SK-N-SH (cell line): ENCODE measurements at regions not wholly inside any gene's neighbourhood (a gene's known extent, or its start where the extent isn't known, plus 50 kb on each side); places are given as distances from the start of the nearest gene placed in this dataset.

Experiments used
- CTCF ChIA-PET: fragments of 300-600, 350-600 bp; formaldehyde crosslinking; extraction: SDS; loops from one replicate; lab custom pipeline; 2021; lab: Yijun Ruan, JAX
- POLR2A ChIA-PET: fragments of 350-600 bp; sonication (Branson Sonifier 250); formaldehyde crosslinking; extraction: SDS; loops from one replicate; lab custom pipeline; 2020; ENCODE audit warnings: antibody characterized with exemption, inconsistent platforms; lab: Yijun Ruan, JAX
- DNase-seq: peaks from one replicate; pipeline ENCODE4 v3.0.0; 2012
- H2AFZ ChIP-seq: fragments of 200-600 bp; sonication (generic); 2 replicates; pipeline ENCODE4 v1.8.1; 2016; ENCODE audit warnings: antibody characterized with exemption, mild to moderate bottlenecking, low read depth
- H3F3A ChIP-seq: fragments of 200-600 bp; sonication (generic); replicated peaks from 2 replicates; pipeline ENCODE3; 2016; ENCODE audit warnings: antibody characterized with exemption, mild to moderate bottlenecking; ENCODE audit not compliant: insufficient read depth
- H3K27ac ChIP-seq, 2 experiments: fragments of 200-500 bp in 1 of 2; fragments of 200-600 bp in 1 of 2; sonication (Bioruptor generic) in 1 of 2; sonication (generic), shearing (Covaris generic) in 1 of 2; 2 replicates each; pipeline versions ENCODE4 v1.5.1 to v1.6.1; 2014 to 2016; ENCODE audit warnings: low read depth in 2 of 2, inconsistent platforms in 1 of 2, low read length in 1 of 2, mild to moderate bottlenecking in 1 of 2, mixed read lengths in 1 of 2
- H3K27me3 ChIP-seq: fragments of 200-600 bp; sonication (generic), shearing (Covaris generic); 2 replicates; pipeline ENCODE4 v1.6.1; 2016; ENCODE audit warnings: mixed run types; ENCODE audit not compliant: insufficient read depth
- H3K36me3 ChIP-seq, 2 experiments: fragments of 200-500 bp in 1 of 2; fragments of 200-600 bp in 1 of 2; sonication (Bioruptor generic) in 1 of 2; sonication (generic) in 1 of 2; replicated peaks in 1 of 2; 2 replicates each; pipeline versions ENCODE3 to v1.5.1; 2014 to 2016; ENCODE audit warnings: low read length in 1 of 2, mild to moderate bottlenecking in 1 of 2; ENCODE audit not compliant: insufficient read depth in 2 of 2, control insufficient read depth in 1 of 2
- H3K4me1 ChIP-seq, 2 experiments: fragments of 200-500 bp in 1 of 2; fragments of 200-600 bp in 1 of 2; sonication (Bioruptor generic) in 1 of 2; sonication (generic), shearing (Covaris generic) in 1 of 2; 2 replicates each; pipeline versions ENCODE4 v1.5.1 to v1.6.1; 2014 to 2016; ENCODE audit warnings: low read depth in 1 of 2, low read length in 1 of 2, mixed run types in 1 of 2; ENCODE audit not compliant: insufficient read depth in 2 of 2, control insufficient read depth in 1 of 2
- H3K4me2 ChIP-seq: fragments of 200-600 bp; sonication (generic), shearing (Covaris generic); 2 replicates; pipeline ENCODE4 v1.6.1; 2017; ENCODE audit warnings: mixed run types
- H3K4me3 ChIP-seq, 2 experiments: fragments of 200-500 bp in 1 of 2; fragments of 200-600 bp in 1 of 2; sonication (Bioruptor generic) in 1 of 2; sonication (generic), shearing (Covaris generic) in 1 of 2; 2 replicates each; pipeline versions ENCODE4 v1.5.1 to v1.8.1; 2014 to 2016; ENCODE audit warnings: low read depth in 2 of 2, inconsistent platforms in 1 of 2, low read length in 1 of 2, mild to moderate bottlenecking in 1 of 2, mixed read lengths in 1 of 2, moderate library complexity in 1 of 2
- H3K79me2 ChIP-seq: fragments of 200-600 bp; sonication (generic); 2 replicates; pipeline ENCODE4 v1.8.1; 2017; ENCODE audit warnings: mild to moderate bottlenecking; ENCODE audit not compliant: insufficient read depth
- H3K9ac ChIP-seq: fragments of 200-600 bp; sonication (generic); 2 replicates; pipeline ENCODE4 v1.6.1; 2017; ENCODE audit warnings: mixed run types
- H3K9me2 ChIP-seq: fragments of 200-600 bp; sonication (generic); 2 replicates; pipeline ENCODE4 v1.6.1; 2017; ENCODE audit warnings: mixed run types
- H3K9me3 ChIP-seq: fragments of 200-600 bp; sonication (generic); 2 replicates; pipeline ENCODE4 v1.6.1; 2017; ENCODE audit warnings: mixed run types, mild to moderate bottlenecking, moderate library complexity
- H4K20me1 ChIP-seq: fragments of 200-600 bp; sonication (generic); 2 replicates; pipeline ENCODE4 v1.6.1; 2017; ENCODE audit warnings: mild to moderate bottlenecking, mixed run types; ENCODE audit not compliant: insufficient read depth
- ELF1 ChIP-seq: IDR thresholded peaks from 2 replicates; pipeline ENCODE4 v1.4.0; 2012
- EP300 ChIP-seq, 2 experiments: IDR thresholded peaks; 2 replicates each; pipeline versions ENCODE4 v1.4.0 to v1.6.1; 2012; ENCODE audit warnings: borderline replicate concordance in 1 of 2, low read depth in 1 of 2, low read length in 1 of 2
- GABPA ChIP-seq: IDR thresholded peaks from 2 replicates; pipeline ENCODE4 v1.4.0; 2012; ENCODE audit warnings: low read depth, mild to moderate bottlenecking
- MEF2A ChIP-seq: IDR thresholded peaks from 2 replicates; pipeline ENCODE4 v1.4.0; 2012; ENCODE audit warnings: low read depth, borderline replicate concordance
- MXI1 ChIP-seq: IDR thresholded peaks from 2 replicates; pipeline ENCODE4 v1.6.1; 2012; ENCODE audit warnings: mild to moderate bottlenecking, low read depth, low read length, improper control_type of control experiment
- POLR2AphosphoS5 ChIP-seq: IDR thresholded peaks from 2 replicates; pipeline ENCODE4 v1.6.1; 2012; ENCODE audit warnings: low read depth, low read length
- RAD21 ChIP-seq: IDR thresholded peaks from 2 replicates; pipeline ENCODE4 v1.6.1; 2012; ENCODE audit warnings: mild to moderate bottlenecking, low read length
- RCOR1 ChIP-seq: fragments of 150-350 bp; IDR thresholded peaks from 2 replicates; pipeline ENCODE4 v1.6.1; 2017; ENCODE audit warnings: antibody characterized with exemption, low read length
- RFX5 ChIP-seq: IDR thresholded peaks from 2 replicates; pipeline ENCODE4 v1.6.1; 2012; ENCODE audit warnings: mild to moderate bottlenecking, improper control_type of control experiment, low read length
- RXRA ChIP-seq: IDR thresholded peaks from 2 replicates; pipeline ENCODE4 v1.4.0; 2012; ENCODE audit warnings: low read depth, mild to moderate bottlenecking, borderline replicate concordance
- SMC3 ChIP-seq: IDR thresholded peaks from 2 replicates; pipeline ENCODE4 v1.6.1; 2012; ENCODE audit warnings: low read depth, low read length, improper control_type of control experiment
- TEAD4 ChIP-seq: IDR thresholded peaks from 2 replicates; pipeline ENCODE4 v1.4.0; 2012; ENCODE audit warnings: mild to moderate bottlenecking, borderline replicate concordance; ENCODE audit not compliant: insufficient read depth
- USF2 ChIP-seq: fragments of 150-350 bp; IDR thresholded peaks from 2 replicates; pipeline ENCODE4 v1.6.1; 2017; ENCODE audit warnings: antibody characterized with exemption, low read length, low read depth, borderline replicate concordance
- ZBTB33 ChIP-seq: IDR thresholded peaks from 2 replicates; pipeline ENCODE4 v1.4.0; 2012; ENCODE audit warnings: low read depth, borderline replicate concordance
- WGBS: methylation state at CpG from one replicate; pipeline ENCODE4 v1.1.6; 2017; ENCODE audit warnings: low lambda C conversion rate; 5-methylcytosine and 5-hydroxymethylcytosine counted together
- TF ChIP-seq, protein P1 (sequence below): fragments of 150-350 bp; IDR thresholded peaks from 2 replicates; pipeline ENCODE4 v1.6.1; 2016; ENCODE audit warnings: mild to moderate bottlenecking, low read depth, low read length

- POLR2A ChIA-PET = no interaction called here
- H4K20me1 ChIP-seq = no peaks in the 10 kb centered on the region
These were observed 2513.2 kb downstream of the PCDH9 start for GRCh38 chr13:64716936-64717335.

GRCh38 chr13:64709079-64709478 is 2521.1 kb downstream of the PCDH9 start:
- no peaks in the 10 kb centered on the region for H3F3A ChIP-seq
- H3K79me2 ChIP-seq = no peaks in the 10 kb centered on the region
- no peak overlapping the region for H3K27ac ChIP-seq
- no peak for DNase-seq
- no peak overlapping the region for H2AFZ ChIP-seq
- H3K9me3 ChIP-seq = no peaks in the 10 kb centered on the region
- H3K9ac ChIP-seq = no peak overlapping the region
- ChIA-PET CTCF (no interaction called here), POLR2A (no interaction called here)
- 84% methylated on average over 6 of the region's 6 CpGs for WGBS
- H3K4me1 ChIP-seq = no peaks in the 10 kb centered on the region; a peak in 1 of 4 replicates
- H3K4me3 ChIP-seq = no peak overlapping the region
- H4K20me1 ChIP-seq = no peaks in the 10 kb centered on the region
- no peaks in the 10 kb centered on the region for H3K9me2 ChIP-seq
- H3K27me3 ChIP-seq = no peaks in the 10 kb centered on the region
- no peak overlapping the region for H3K4me2 ChIP-seq
- TF ChIP-seq RCOR1 = no peak
- TF ChIP-seq MXI1 = no peak
- TF ChIP-seq EP300 (IDR thresholded peaks at IDR 0.05; ENCODE audit: borderline replicate concordance in 1 of 2, low read depth in 1 of 2, low read length in 1 of 2) = no peak
- TF ChIP-seq RAD21 = no peak
- TF ChIP-seq, protein P1, sequence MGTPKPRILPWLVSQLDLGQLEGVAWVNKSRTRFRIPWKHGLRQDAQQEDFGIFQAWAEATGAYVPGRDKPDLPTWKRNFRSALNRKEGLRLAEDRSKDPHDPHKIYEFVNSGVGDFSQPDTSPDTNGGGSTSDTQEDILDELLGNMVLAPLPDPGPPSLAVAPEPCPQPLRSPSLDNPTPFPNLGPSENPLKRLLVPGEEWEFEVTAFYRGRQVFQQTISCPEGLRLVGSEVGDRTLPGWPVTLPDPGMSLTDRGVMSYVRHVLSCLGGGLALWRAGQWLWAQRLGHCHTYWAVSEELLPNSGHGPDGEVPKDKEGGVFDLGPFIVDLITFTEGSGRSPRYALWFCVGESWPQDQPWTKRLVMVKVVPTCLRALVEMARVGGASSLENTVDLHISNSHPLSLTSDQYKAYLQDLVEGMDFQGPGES = no peak
- no peak for TF ChIP-seq GABPA
- no peak for TF ChIP-seq SMC3
- TF ChIP-seq RFX5 = no peak
- TF ChIP-seq ZBTB33 = no peak
- TF ChIP-seq POLR2AphosphoS5 = no peak
- no peak for TF ChIP-seq ELF1
- TF ChIP-seq USF2 = no peak
- TF ChIP-seq, all 33 proteins: peak for 0
- H3K36me3 ChIP-seq = no peaks in the 10 kb centered on the region

More at GRCh38 chr13:64716936-64717335, 2513.2 kb downstream of the PCDH9 start:
- H3K9me2 ChIP-seq = no peaks in the 10 kb centered on the region
- WGBS = 81% methylated on average over 2 of the region's 2 CpGs
- no peaks in the 10 kb centered on the region for H3K79me2 ChIP-seq
- H3K4me2 ChIP-seq = no peak overlapping the region
- no peaks in the 10 kb centered on the region for H3K4me1 ChIP-seq
- H3K27me3 ChIP-seq = no peaks in the 10 kb centered on the region
- H3K36me3 ChIP-seq = no peaks in the 10 kb centered on the region
- DNase-seq = no peak
- H3K9ac ChIP-seq = no peak overlapping the region
- TF ChIP-seq TEAD4 (no peak), MEF2A (no peak), ZBTB33 (no peak), RXRA (no peak)
- no peaks in the 10 kb centered on the region for H3K9me3 ChIP-seq
- no peak overlapping the region for H3K4me3 ChIP-seq
- no peaks in the 10 kb centered on the region for H3F3A ChIP-seq
- no peak overlapping the region for H2AFZ ChIP-seq
- CTCF ChIA-PET = no interaction called here
- H3K27ac ChIP-seq = no peak overlapping the region
